GM12891 (cell line): ENCODE measurements at regions not wholly inside any gene's neighbourhood (a gene's known extent, or its start where the extent isn't known, plus 50 kb on each side); places are given as distances from the start of the nearest gene placed in this dataset.

Experiments
- PAX5 ChIP-seq: IDR thresholded peaks from 2 replicates; pipeline ENCODE4 v1.6.1; 2011; ENCODE audit warnings: low read length, moderate library complexity, mild to moderate bottlenecking; ENCODE audit not compliant: insufficient read depth, severe bottlenecking
- POLR2A ChIP-seq: IDR thresholded peaks from 2 replicates; pipeline ENCODE4 v1.6.1; 2011; ENCODE audit warnings: low read depth, low read length, control low read depth
- POLR2AphosphoS5 ChIP-seq: IDR thresholded peaks from 2 replicates; pipeline ENCODE4 v1.6.1; 2011; ENCODE audit warnings: low read depth, low read length, control low read depth
- POU2F2 ChIP-seq: IDR thresholded peaks from 2 replicates; pipeline ENCODE4 v1.6.1; 2011; ENCODE audit warnings: low read depth, mild to moderate bottlenecking, control low read depth, low read length, moderate library complexity
- SPI1 ChIP-seq: IDR thresholded peaks from 2 replicates; pipeline ENCODE4 v1.6.1; 2011; ENCODE audit warnings: low read depth, low read length, control low read depth
- TAF1 ChIP-seq: IDR thresholded peaks from 2 replicates; pipeline ENCODE4 v1.6.1; 2011; ENCODE audit warnings: low read depth, low read length, control low read depth

DNA sequence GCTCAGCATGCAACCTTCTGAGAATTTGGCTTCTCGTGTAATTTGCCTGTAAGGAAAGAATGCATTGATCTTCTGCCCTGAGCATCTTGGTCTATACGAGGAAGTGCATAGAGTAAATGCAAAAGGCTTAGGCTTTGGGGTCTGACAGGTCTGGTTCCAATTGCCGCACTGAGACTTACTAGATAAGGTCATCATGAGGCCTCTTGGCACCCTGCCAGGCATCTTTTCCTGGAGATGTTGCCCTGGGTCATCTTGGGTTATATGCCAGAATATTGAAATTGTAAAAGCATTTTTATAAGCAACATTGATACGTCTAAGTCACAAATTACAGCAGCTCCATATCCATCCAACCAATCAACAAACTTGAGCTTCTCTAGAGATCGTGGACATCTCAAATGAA lies 108.8 kb upstream of the WARS2 start:
- TF ChIP-seq POLR2AphosphoS5 (no peak), POLR2A (no peak), TAF1 (no peak), PAX5 (no peak), POU2F2 (no peak), SPI1 (no peak)
